AG04449 (cell line): ENCODE measurements at regions not wholly inside any gene's neighbourhood (a gene's known extent, or its start where the extent isn't known, plus 50 kb on each side); places are given as distances from the start of the nearest gene placed in this dataset.

ENCODE experiments used
- CTCF ChIA-PET: fragments of 350-600 bp; formaldehyde crosslinking; extraction: SDS; loops from one replicate; lab custom pipeline; 2021; ENCODE audit warnings: antibody characterized with exemption; lab: Yijun Ruan, JAX
- POLR2A ChIA-PET: fragments of 400-600, 350-600 bp; formaldehyde crosslinking; extraction: SDS; loops from one replicate; lab custom pipeline; 2020; ENCODE audit warnings: antibody characterized with exemption, inconsistent platforms; lab: Yijun Ruan, JAX
- DNase-seq: peaks from one replicate; pipeline ENCODE4 v3.0.0-alpha.2; 2010; ENCODE audit warnings: low read depth, low spot score
- H3K4me3 ChIP-seq: 2 replicates; pipeline ENCODE4 v1.5.1; 2011; ENCODE audit warnings: low read depth, mild to moderate bottlenecking, control low read depth, low read length
- CTCF ChIP-seq: IDR thresholded peaks from one replicate; pipeline ENCODE4 v1.5.1; 2011; ENCODE audit warnings: mild to moderate bottlenecking, moderate library complexity, low read length, control low read depth, inconsistent platforms; ENCODE audit not compliant: insufficient read depth; ENCODE audit errors: missing control alignments

- no peak overlapping the region for H3K4me3 ChIP-seq
- ChIA-PET POLR2A (no interaction called here), CTCF (no interaction called here)
- no peak for TF ChIP-seq CTCF
- DNase-seq, result no peak
Observed at GRCh38 chr18:68482815-68483214, 232.1 kb downstream of the TMX3 start.

- TF ChIP-seq CTCF, result no peak
- CTCF ChIA-PET, result no interaction called here
- H3K4me3 ChIP-seq, result no peak overlapping the region
- POLR2A ChIA-PET, result no interaction called here
- no peak for DNase-seq
Observed at GRCh38 chr18:68480196-68480595, 234.7 kb downstream of the TMX3 start.

- ChIA-PET CTCF (interaction anchor here (1.0 to 1.2 kb wide), 2 partner anchors 9 to 10 kb away, joined by 3 read pairs; no protein-coding TSS in a partner anchor), POLR2A (no interaction called here)
- no peak overlapping the region for H3K4me3 ChIP-seq
Observed at GRCh38 chr18:68478246-68478645, 236.7 kb downstream of the TMX3 start.

GRCh38 chr18:68475883-68476282 lies 239.0 kb downstream of the TMX3 start:
- CTCF ChIA-PET, result no interaction called here
- no peak for TF ChIP-seq CTCF

More at GRCh38 chr18:68478246-68478645, 236.7 kb downstream of the TMX3 start:
- no peak for DNase-seq
- no peak for TF ChIP-seq CTCF

GRCh38 chr18:68472701-68473295 lies 242.1 kb downstream of the TMX3 start:
- DNase-seq, result no peak
- ChIA-PET POLR2A (interaction anchor here (0.6 kb wide), 1 partner anchor 97 kb away, joined by 3 read pairs; no protein-coding TSS in a partner anchor), CTCF (interaction anchor here (1.4 kb wide), 1 partner anchor 12 kb away, joined by 4 read pairs; no protein-coding TSS in a partner anchor)
- H3K4me3 ChIP-seq, result no peak overlapping the region
- TF ChIP-seq CTCF, result no peak

More at GRCh38 chr18:68475883-68476282, 239.0 kb downstream of the TMX3 start:
- POLR2A ChIA-PET, result no interaction called here
- H3K4me3 ChIP-seq, result no peak overlapping the region
- no peak for DNase-seq

- ChIA-PET POLR2A (no interaction called here), CTCF (interaction anchor here (0.7 to 1.1 kb wide), 2 partner anchors 9 to 10 kb away, joined by 3 read pairs; no protein-coding TSS in a partner anchor)
- TF ChIP-seq CTCF, result no peak
- DNase-seq, result no peak
- no peak overlapping the region for H3K4me3 ChIP-seq
Observed at GRCh38 chr18:68469049-68469625, 245.8 kb downstream of the TMX3 start.
